Esophagus (tissue), 2 donors: ENCODE measurements at regions not wholly inside any gene's neighbourhood (a gene's known extent, or its start where the extent isn't known, plus 50 kb on each side); places are given as distances from the start of the nearest gene placed in this dataset.

Experiments used
- H3K27ac ChIP-seq, 2 donors: one replicate each; pipeline ENCODE4 v1.5.1; 2013; ENCODE audit warnings: low read depth in 2 of 2, mild to moderate bottlenecking in 2 of 2, inconsistent platforms in 1 of 2, low read length in 1 of 2, moderate library complexity in 1 of 2
- H3K27me3 ChIP-seq, 2 donors: one replicate each; pipeline ENCODE4 v1.6.1; 2013; ENCODE audit warnings: low read length in 2 of 2, control low read depth in 1 of 2, mild to moderate bottlenecking in 1 of 2; ENCODE audit not compliant: insufficient read depth in 2 of 2, control insufficient read depth in 1 of 2
- H3K36me3 ChIP-seq, 2 donors: one replicate each; pipeline ENCODE4 v1.6.1; 2013; ENCODE audit warnings: low read length in 1 of 2; ENCODE audit not compliant: control insufficient read depth in 2 of 2, insufficient read depth in 2 of 2
- H3K4me1 ChIP-seq, 2 donors: one replicate each; pipeline ENCODE4 v1.6.1; 2013; ENCODE audit warnings: low read length in 1 of 2; ENCODE audit not compliant: control insufficient read depth in 2 of 2, insufficient read depth in 2 of 2
- H3K4me3 ChIP-seq, 2 donors: one replicate each; pipeline ENCODE4 v1.5.1; 2013; ENCODE audit warnings: low read length in 2 of 2, mild to moderate bottlenecking in 2 of 2, low read depth in 1 of 2, moderate library complexity in 1 of 2
- H3K9me3 ChIP-seq, 2 donors: one replicate each; pipeline ENCODE4 v1.6.1; 2013; ENCODE audit warnings: mild to moderate bottlenecking in 2 of 2, low read depth in 1 of 2, low read length in 1 of 2, moderate library complexity in 1 of 2; ENCODE audit not compliant: control insufficient read depth in 2 of 2, insufficient read depth in 1 of 2
- WGBS, 2 donors: extraction: QIAGEN DNeasy Blood & Tissue Kit; methylation state at CpG; one replicate each; pipeline ENCODE4 v1.1.7; 2013; 5-methylcytosine and 5-hydroxymethylcytosine counted together
- donor health status: healthy with polysubstance abuse.
- donor health status: Bipolar disorder and iron deficiency.

GRCh38 chr15:45948181-45948621, 313.4 kb downstream of the SQOR start:
- Histone ChIP-seq H3K4me3 (no peak overlapping the region), H3K9me3 (no peaks in the 10 kb centered on the region), H3K4me1 (no peaks in the 10 kb centered on the region), H3K27me3 (no peaks in the 10 kb centered on the region), H3K27ac (no peak overlapping the region), H3K36me3 (no peaks in the 10 kb centered on the region)
- WGBS, 2 donors = 31% methylated on average over 3 of the region's 3 CpGs

- Histone ChIP-seq H3K4me3 (no peak overlapping the region), H3K9me3 (peaks cover 2 to 3% of the 10 kb centered on the region in 2 donors), H3K27me3 (no peaks in the 10 kb centered on the region), H3K36me3 (no peaks in the 10 kb centered on the region), H3K27ac (no peak overlapping the region), H3K4me1 (no peaks in the 10 kb centered on the region)
- WGBS, 2 donors = 73 to 74% methylated on average over 3 of the region's 3 CpGs
These were observed 324.1 kb downstream of the SQOR start for GRCh38 chr15:45958924-45959323.

- no peak overlapping the region for H3K27ac ChIP-seq
- WGBS, 2 donors = 77 to 80% methylated on average over 3 of the region's 3 CpGs
- no peaks in the 10 kb centered on the region for H3K4me1 ChIP-seq
- H3K36me3 ChIP-seq = no peaks in the 10 kb centered on the region
- H3K4me3 ChIP-seq = no peak overlapping the region
- H3K9me3 ChIP-seq = peaks cover 0 to 3% of the 10 kb centered on the region in 2 donors
- H3K27me3 ChIP-seq = no peaks in the 10 kb centered on the region
These were observed 327.9 kb downstream of the SQOR start for GRCh38 chr15:45962733-45963132.

GRCh38 chr15:45970542-45970941, 335.7 kb downstream of the SQOR start:
- Histone ChIP-seq H3K9me3 (peaks cover 0 to 2% of the 10 kb centered on the region in 2 donors), H3K4me1 (no peaks in the 10 kb centered on the region), H3K27ac (no peak overlapping the region), H3K27me3 (no peaks in the 10 kb centered on the region), H3K36me3 (no peaks in the 10 kb centered on the region), H3K4me3 (no peak overlapping the region)
- WGBS, 2 donors = 81 to 88% methylated on average over 1 of the region's 1 CpG

- WGBS, 2 donors = 86 to 88% methylated on average over 5 of the region's 5 CpGs
- Histone ChIP-seq H3K9me3 (no peaks in the 10 kb centered on the region), H3K36me3 (no peaks in the 10 kb centered on the region), H3K27ac (no peak overlapping the region), H3K27me3 (no peaks in the 10 kb centered on the region), H3K4me3 (no peak overlapping the region), H3K4me1 (no peaks in the 10 kb centered on the region)
These were observed 345.5 kb downstream of the SQOR start for GRCh38 chr15:45980366-45980765.

- WGBS, 2 donors = 53 to 69% methylated on average over 1 of the region's 1 CpG
- Histone ChIP-seq H3K36me3 (no peaks in the 10 kb centered on the region), H3K27me3 (no peaks in the 10 kb centered on the region), H3K9me3 (no peaks in the 10 kb centered on the region), H3K4me3 (no peak overlapping the region), H3K4me1 (no peaks in the 10 kb centered on the region), H3K27ac (no peak overlapping the region)
These were observed 346.8 kb downstream of the SQOR start for GRCh38 chr15:45981625-45982024.

GRCh38 chr15:45991863-45992262, 357.0 kb downstream of the SQOR start:
- WGBS, 2 donors = 48 to 62% methylated on average over 3 of the region's 3 CpGs
- Histone ChIP-seq H3K27me3 (no peaks in the 10 kb centered on the region), H3K36me3 (no peaks in the 10 kb centered on the region), H3K27ac (no peak overlapping the region), H3K9me3 (no peaks in the 10 kb centered on the region), H3K4me3 (no peak overlapping the region), H3K4me1 (no peaks in the 10 kb centered on the region)

- 81 to 86% methylated on average over 3 of the region's 3 CpGs for WGBS, 2 donors
- no peaks in the 10 kb centered on the region for H3K36me3 ChIP-seq
These were observed 358.2 kb downstream of the SQOR start for GRCh38 chr15:45993072-45993471.

GRCh38 chr15:45993508-45993907, 358.7 kb downstream of the SQOR start:
- Histone ChIP-seq H3K4me3 (no peak overlapping the region), H3K27ac (no peak overlapping the region), H3K36me3 (no peaks in the 10 kb centered on the region), H3K9me3 (no peaks in the 10 kb centered on the region), H3K4me1 (no peaks in the 10 kb centered on the region), H3K27me3 (no peaks in the 10 kb centered on the region)

More at GRCh38 chr15:45993072-45993471, 358.2 kb downstream of the SQOR start:
- no peaks in the 10 kb centered on the region for H3K9me3 ChIP-seq
- no peak overlapping the region for H3K4me3 ChIP-seq
- no peaks in the 10 kb centered on the region for H3K27me3 ChIP-seq
- no peaks in the 10 kb centered on the region for H3K4me1 ChIP-seq
- H3K27ac ChIP-seq = no peak overlapping the region

- H3K27ac ChIP-seq = no peak overlapping the region
- H3K4me3 ChIP-seq = no peak overlapping the region
- H3K27me3 ChIP-seq = no peaks in the 10 kb centered on the region
- H3K4me1 ChIP-seq = no peaks in the 10 kb centered on the region
- no peaks in the 10 kb centered on the region for H3K9me3 ChIP-seq
- no peaks in the 10 kb centered on the region for H3K36me3 ChIP-seq
- WGBS, 2 donors = 76 to 83% methylated on average over 4 of the region's 4 CpGs
These were observed 361.0 kb downstream of the SQOR start for GRCh38 chr15:45995800-45996199.
